VCaP (cell line): ENCODE measurements at regions not wholly inside any gene's neighbourhood (a gene's known extent, or its start where the extent isn't known, plus 50 kb on each side); places are given as distances from the start of the nearest gene placed in this dataset.

Source experiments
- H3K27ac ChIP-seq: fragments of 450-650 bp; 2 replicates; pipeline ENCODE4 v1.5.1; 2017
- CTCF ChIP-seq: fragments of 450-650 bp; conservative IDR thresholded peaks from 2 replicates; pipeline ENCODE4 v1.5.1; 2017; ENCODE audit warnings: mild to moderate bottlenecking, moderate library complexity

- TF ChIP-seq CTCF, result no peak
These were observed 105.7 kb downstream of the GRIN2B start for GRCh38 chr12:13875744-13876143.

GRCh38 chr12:13870255-13870654 is 111.1 kb downstream of the GRIN2B start:
- H3K27ac ChIP-seq, result no peak overlapping the region
- TF ChIP-seq CTCF, result no peak

More at GRCh38 chr12:13875744-13876143, 105.7 kb downstream of the GRIN2B start:
- no peak overlapping the region for H3K27ac ChIP-seq

- TF ChIP-seq CTCF, result peak; percentile 98
- H3K27ac ChIP-seq, result no peak overlapping the region
These were observed 117.2 kb downstream of the GRIN2B start for GRCh38 chr12:13864081-13864673.

GRCh38 chr12:13857750-13858149 is 123.7 kb downstream of the GRIN2B start:
- no peak for TF ChIP-seq CTCF
- H3K27ac ChIP-seq, result no peak overlapping the region

- no peak overlapping the region for H3K27ac ChIP-seq
- TF ChIP-seq CTCF, result no peak
These were observed 127.9 kb downstream of the GRIN2B start for GRCh38 chr12:13853471-13853870.

GRCh38 chr12:13851828-13852227 is 129.6 kb downstream of the GRIN2B start:
- TF ChIP-seq CTCF, result no peak
- no peak overlapping the region for H3K27ac ChIP-seq

- no peak for TF ChIP-seq CTCF
- H3K27ac ChIP-seq, result no peak overlapping the region
These were observed 131.9 kb downstream of the GRIN2B start for GRCh38 chr12:13849456-13849855.
